ENCODE measurements at regions not wholly inside any gene's neighbourhood (a gene's known extent, or its start where the extent isn't known, plus 50 kb on each side); places are given as distances from the start of the nearest gene placed in this dataset.

- peak; percentile 31 for DNase-seq
- intact Hi-C loops (cut with micrococcal nuclease), result no loop called here
- no peaks in the 10 kb centered on the region for H3K36me3 ChIP-seq (ENCODE audit: low read depth, low read length)
- no peaks in the 10 kb centered on the region for H4K20me1 ChIP-seq (ENCODE audit: low read length)
- H3K9me2 ChIP-seq (replicated peaks; ENCODE audit: low read length), result no peaks in the 10 kb centered on the region
- H2AFZ ChIP-seq (ENCODE audit: low read length), result no peak overlapping the region
- H3F3A ChIP-seq (ENCODE audit: low read length, unreplicated experiment), result no peaks in the 10 kb centered on the region
- TF ChIP-seq CTCF (conservative IDR thresholded peaks at IDR 0.05; ENCODE audit: low read depth, low read length) (peak; percentile 20; the same call in 1 of the 2 replicates), EZH2phosphoT487 (IDR thresholded peaks at IDR 0.05; ENCODE audit: borderline replicate concordance, low read length) (no peak)
- CTCF ChIA-PET, result interaction anchor here (0.6 kb wide), 1 partner anchor 38 kb away, joined by 3 read pairs; no protein-coding TSS in a partner anchor
- no peak overlapping the region for H3K4me3 ChIP-seq (ENCODE audit: low read length)
- no peaks in the 10 kb centered on the region for H3K79me2 ChIP-seq (ENCODE audit: low read length)
- H3K4me1 ChIP-seq (ENCODE audit: insufficient read depth, low read length), result no peaks in the 10 kb centered on the region
- no peak overlapping the region for H3K27ac ChIP-seq (ENCODE audit: low read length)
- peak; percentile 57 for ATAC-seq
- no peak overlapping the region for H3K9ac ChIP-seq (ENCODE audit: low read length)
- BruUV-seq (replicated peaks), result no TSS peak
- H3K4me2 ChIP-seq (ENCODE audit: low read length), result no peak overlapping the region
- no peaks in the 10 kb centered on the region for H3K27me3 ChIP-seq (ENCODE audit: low read length)
- no peaks in the 10 kb centered on the region for H3K9me3 ChIP-seq (ENCODE audit: low read length)
- POLR2A ChIA-PET (ENCODE audit: unreplicated experiment), result no interaction called here
Observed at GRCh38 chr2:145815933-145816332, 1296.0 kb upstream of the ZEB2 start.

- Histone ChIP-seq H3K4me1 (ENCODE audit: insufficient read depth, low read length) (no peaks in the 10 kb centered on the region), H3F3A (ENCODE audit: low read length, unreplicated experiment) (no peaks in the 10 kb centered on the region), H4K20me1 (ENCODE audit: low read length) (no peaks in the 10 kb centered on the region), H3K9me3 (ENCODE audit: low read length) (no peaks in the 10 kb centered on the region), H3K4me3 (ENCODE audit: low read length) (no peak overlapping the region), H3K4me2 (ENCODE audit: low read length) (no peak overlapping the region), H2AFZ (ENCODE audit: low read length) (no peak overlapping the region), H3K27me3 (ENCODE audit: low read length) (no peaks in the 10 kb centered on the region), H3K27ac (ENCODE audit: low read length) (no peak overlapping the region), H3K36me3 (ENCODE audit: low read depth, low read length) (no peaks in the 10 kb centered on the region), H3K79me2 (ENCODE audit: low read length) (no peaks in the 10 kb centered on the region), H3K9ac (ENCODE audit: low read length) (no peak overlapping the region), H3K9me2 (replicated peaks; ENCODE audit: low read length) (no peaks in the 10 kb centered on the region)
- BruUV-seq (replicated peaks), result no TSS peak
- intact Hi-C loops (cut with micrococcal nuclease), result no loop called here
- TF ChIP-seq EZH2 (IDR thresholded peaks at IDR 0.05; ENCODE audit: low read length, unreplicated experiment) (no peak), CTCF (conservative IDR thresholded peaks at IDR 0.05; ENCODE audit: low read depth, low read length) (no peak), EZH2phosphoT487 (IDR thresholded peaks at IDR 0.05; ENCODE audit: borderline replicate concordance, low read length) (no peak)
- POLR2A ChIA-PET (ENCODE audit: unreplicated experiment), result no interaction called here
- ATAC-seq (no peak), DNase-seq (no peak)
- CTCF ChIA-PET, result no interaction called here
Observed at GRCh38 chr2:145813481-145813880, 1293.6 kb upstream of the ZEB2 start.

- Histone ChIP-seq H3K9ac (ENCODE audit: low read length) (no peak overlapping the region), H3K4me2 (ENCODE audit: low read length) (no peak overlapping the region), H2AFZ (ENCODE audit: low read length) (no peak overlapping the region), H3F3A (ENCODE audit: low read length, unreplicated experiment) (no peaks in the 10 kb centered on the region), H3K79me2 (ENCODE audit: low read length) (no peaks in the 10 kb centered on the region), H3K27ac (ENCODE audit: low read length) (no peak overlapping the region), H3K27me3 (ENCODE audit: low read length) (no peaks in the 10 kb centered on the region), H3K4me1 (ENCODE audit: insufficient read depth, low read length) (no peaks in the 10 kb centered on the region), H3K9me3 (ENCODE audit: low read length) (no peaks in the 10 kb centered on the region), H3K9me2 (replicated peaks; ENCODE audit: low read length) (no peaks in the 10 kb centered on the region), H3K36me3 (ENCODE audit: low read depth, low read length) (no peaks in the 10 kb centered on the region), H3K4me3 (ENCODE audit: low read length) (no peak overlapping the region), H4K20me1 (ENCODE audit: low read length) (no peaks in the 10 kb centered on the region)
- CTCF ChIA-PET, result no interaction called here
- ATAC-seq (no peak), DNase-seq (no peak)
- TF ChIP-seq EZH2 (IDR thresholded peaks at IDR 0.05; ENCODE audit: low read length, unreplicated experiment) (no peak), CTCF (conservative IDR thresholded peaks at IDR 0.05; ENCODE audit: low read depth, low read length) (no peak), EZH2phosphoT487 (IDR thresholded peaks at IDR 0.05; ENCODE audit: borderline replicate concordance, low read length) (no peak)
- POLR2A ChIA-PET (ENCODE audit: unreplicated experiment), result no interaction called here
- intact Hi-C loops (cut with micrococcal nuclease), result no loop called here
- BruUV-seq (replicated peaks), result no TSS peak
Observed at GRCh38 chr2:145812165-145812554, 1292.2 kb upstream of the ZEB2 start.

Data from PC-3 (cell line).